ENCODE measurements at regions not wholly inside any gene's neighbourhood (a gene's known extent, or its start where the extent isn't known, plus 50 kb on each side); places are given as distances from the start of the nearest gene placed in this dataset.

DNA sequence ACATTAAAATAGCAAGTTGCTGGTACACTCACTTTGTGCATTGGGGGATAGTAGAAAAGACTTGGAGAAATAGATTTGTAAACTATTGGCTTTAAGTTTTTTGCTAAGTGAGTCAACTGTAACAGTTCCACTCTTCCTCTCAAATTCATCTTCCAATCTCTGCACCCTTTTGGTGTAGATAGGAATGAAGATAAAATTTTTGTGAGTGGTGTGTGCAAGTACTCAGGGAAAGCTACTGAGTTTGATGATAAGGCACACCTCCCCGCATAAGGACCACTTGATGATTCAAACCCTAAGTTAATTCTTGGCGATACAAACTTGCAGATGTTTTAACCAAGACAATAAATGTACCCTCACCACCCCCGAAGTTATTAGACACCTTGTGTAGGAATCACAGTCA lies 168.3 kb upstream of the SLITRK1 start:
- no peak for TF ChIP-seq POLR2AphosphoS5 (IDR thresholded peaks at IDR 0.05; ENCODE audit: low read depth)
- TF ChIP-seq CTCF (conservative IDR thresholded peaks at IDR 0.05; ENCODE audit: low read depth in 2 of 2), result no peak
